ENCODE measurements at regions not wholly inside any gene's neighbourhood (a gene's known extent, or its start where the extent isn't known, plus 50 kb on each side); places are given as distances from the start of the nearest gene placed in this dataset.
"Not testable (repeated sequence)": the region's sequence is repeated elsewhere in the genome, so short reads cannot be mapped to it uniquely, and the experiment has no call there.

GRCh38 chrX:55165026-55165425, 55.1 kb upstream of the PAGE5 start:
- not testable (repeated sequence) for TF ChIP-seq CTCF (IDR thresholded peaks at IDR 0.05); ZFX (IDR thresholded peaks at IDR 0.05; ENCODE audit: borderline replicate concordance)
